RPMI7951 (cell line): ENCODE measurements at regions not wholly inside any gene's neighbourhood (a gene's known extent, or its start where the extent isn't known, plus 50 kb on each side); places are given as distances from the start of the nearest gene placed in this dataset.
"Not testable (repeated sequence)": the region's sequence is repeated elsewhere in the genome, so short reads cannot be mapped to it uniquely, and the experiment has no call there.

Experiments used
- DNase-seq: peaks from one replicate; pipeline ENCODE4 v3.0.0-alpha.2; 2012; ENCODE audit warnings: low read depth

DNA sequence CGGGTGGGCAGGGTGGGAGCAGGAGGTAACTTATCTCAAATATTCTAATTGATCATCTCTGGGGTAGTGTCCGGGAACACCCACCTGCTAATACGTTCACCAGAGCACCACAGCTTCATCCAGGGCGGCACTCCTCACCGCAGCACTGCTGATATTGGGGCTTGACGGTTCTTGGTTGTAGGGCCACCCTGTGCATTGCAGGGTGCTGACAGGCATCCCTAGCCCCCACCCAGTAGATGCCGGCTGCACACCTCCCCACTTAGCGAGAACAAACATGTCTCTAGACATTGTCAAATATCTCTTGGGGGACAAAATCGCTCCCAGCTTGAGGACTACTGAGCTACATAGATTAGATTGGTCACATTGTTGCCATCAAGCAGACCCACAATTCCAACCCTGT lies 73.9 kb upstream of the WASF3 start:
- DNase-seq: no peak

DNA sequence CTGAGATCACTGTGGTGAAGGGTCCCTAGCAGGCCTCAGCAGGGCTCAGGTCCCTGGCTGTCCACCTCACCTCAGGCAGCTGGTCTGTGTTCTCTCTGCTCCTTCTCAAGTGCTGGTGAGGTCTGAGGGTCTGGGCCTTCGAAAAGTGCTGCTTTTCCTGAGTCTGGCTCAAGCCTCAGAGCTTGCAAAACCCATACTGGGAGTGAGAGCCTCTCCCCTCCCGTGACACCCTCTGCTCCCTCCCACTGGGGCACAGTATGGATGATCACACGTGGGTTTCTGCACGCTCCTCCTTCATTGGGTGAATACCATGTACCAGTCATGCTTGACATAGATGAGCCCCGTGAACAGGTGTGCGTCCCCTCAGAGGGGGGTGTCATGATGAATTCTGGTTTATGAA lies 73.3 kb upstream of the WASF3 start:
- DNase-seq: no peak

- no peak for DNase-seq
Observed at GRCh38 chr13:26485288-26485687, 72.2 kb upstream of the WASF3 start.

DNA sequence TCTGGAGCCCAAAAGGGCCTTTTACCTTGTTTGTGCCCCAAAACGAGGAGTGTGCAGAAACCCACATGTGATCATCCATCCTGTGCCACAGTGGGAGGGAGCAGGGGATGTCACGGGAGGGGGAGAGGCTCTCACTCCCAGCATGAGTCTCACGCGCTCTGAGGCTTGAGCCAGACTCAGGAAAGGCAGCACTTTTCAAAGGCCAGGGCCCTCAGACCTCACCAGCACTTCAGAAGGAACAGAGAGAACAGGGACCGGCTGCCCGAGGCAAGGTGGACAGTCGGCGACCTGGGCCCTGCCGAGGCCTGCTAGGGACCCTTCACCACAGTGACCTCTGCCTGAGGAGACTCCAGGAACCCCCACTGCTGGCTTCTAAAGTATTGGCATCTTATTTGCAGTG lies 71.7 kb upstream of the WASF3 start:
- no peak for DNase-seq

DNA sequence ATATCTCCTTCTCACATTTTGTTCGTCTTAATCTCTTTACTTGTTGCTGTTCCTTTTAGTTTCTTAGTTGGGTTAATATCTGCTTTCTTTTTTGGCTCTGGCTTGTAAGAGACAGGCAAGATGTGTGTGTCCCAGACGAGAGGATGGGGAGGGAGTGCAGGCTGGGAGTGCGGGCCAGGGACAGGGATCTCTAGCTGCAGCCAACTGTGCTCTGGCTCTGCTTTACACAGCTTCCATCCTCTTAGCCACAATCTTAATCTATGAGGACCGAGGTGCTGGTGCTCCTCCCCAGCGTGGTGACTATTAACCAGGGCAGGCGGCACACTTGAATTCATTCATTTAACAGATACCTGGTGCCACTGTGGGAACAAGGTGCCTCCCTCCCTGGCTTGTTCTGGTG lies 70.9 kb upstream of the WASF3 start:
- DNase-seq: no peak

DNA sequence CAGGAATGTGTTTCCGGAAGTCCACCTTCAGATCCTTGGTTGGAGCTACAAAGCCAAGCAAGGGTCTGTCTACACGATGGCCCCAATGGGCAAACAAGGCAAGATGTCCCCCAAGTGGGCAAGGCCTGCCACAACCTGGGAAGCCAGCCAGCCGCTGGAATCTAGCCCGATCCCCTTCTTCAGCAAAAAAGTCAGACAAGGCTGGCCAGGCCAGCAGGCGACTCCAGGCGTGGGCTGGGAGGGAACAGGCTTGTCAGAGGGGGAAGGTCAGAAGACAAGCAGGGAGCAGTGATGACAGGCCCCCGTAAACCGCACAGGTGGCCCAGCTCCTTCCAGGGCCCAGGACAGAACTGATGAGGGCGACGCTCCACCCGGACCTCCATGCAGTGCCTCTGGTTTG lies 69.7 kb upstream of the WASF3 start:
- no peak for DNase-seq

GRCh38 chr13:26488236-26489003 lies 69.1 kb upstream of the WASF3 start:
- no peak for DNase-seq

- not testable (repeated sequence) for DNase-seq
Observed at GRCh38 chr13:26492301-26492700, 65.2 kb upstream of the WASF3 start.

DNA sequence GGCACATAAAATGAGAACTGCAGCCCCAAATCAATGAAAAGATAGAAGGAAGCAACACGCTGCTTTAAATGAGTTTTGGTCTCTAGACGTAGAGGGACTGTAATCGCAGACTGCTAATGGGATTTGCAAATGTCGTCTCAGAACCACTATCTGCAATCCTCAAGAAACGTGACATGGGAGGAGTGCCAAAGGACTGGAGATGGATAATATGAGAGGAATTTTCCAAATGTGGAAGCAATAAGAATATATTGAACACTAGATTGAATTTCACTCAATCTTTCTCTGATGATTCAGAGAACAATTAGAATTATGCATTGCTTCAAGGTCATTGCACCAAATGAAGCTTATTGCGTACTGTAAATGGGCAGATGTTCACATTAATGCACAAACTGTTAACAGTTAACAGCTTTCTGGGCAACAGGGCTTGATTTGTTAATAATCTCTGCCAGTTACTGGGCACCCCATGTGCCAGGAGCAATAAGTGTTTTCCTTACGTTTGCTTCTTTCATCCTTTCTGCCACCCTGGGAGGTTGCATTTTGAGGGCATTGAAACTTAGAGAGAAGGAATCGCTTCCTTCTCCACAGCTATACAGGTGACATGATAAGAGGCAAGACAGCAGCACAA lies 62.8 kb upstream of the WASF3 start:
- DNase-seq: no peak

GRCh38 chr13:26495750-26496149 lies 61.7 kb upstream of the WASF3 start:
- DNase-seq: no peak

DNA sequence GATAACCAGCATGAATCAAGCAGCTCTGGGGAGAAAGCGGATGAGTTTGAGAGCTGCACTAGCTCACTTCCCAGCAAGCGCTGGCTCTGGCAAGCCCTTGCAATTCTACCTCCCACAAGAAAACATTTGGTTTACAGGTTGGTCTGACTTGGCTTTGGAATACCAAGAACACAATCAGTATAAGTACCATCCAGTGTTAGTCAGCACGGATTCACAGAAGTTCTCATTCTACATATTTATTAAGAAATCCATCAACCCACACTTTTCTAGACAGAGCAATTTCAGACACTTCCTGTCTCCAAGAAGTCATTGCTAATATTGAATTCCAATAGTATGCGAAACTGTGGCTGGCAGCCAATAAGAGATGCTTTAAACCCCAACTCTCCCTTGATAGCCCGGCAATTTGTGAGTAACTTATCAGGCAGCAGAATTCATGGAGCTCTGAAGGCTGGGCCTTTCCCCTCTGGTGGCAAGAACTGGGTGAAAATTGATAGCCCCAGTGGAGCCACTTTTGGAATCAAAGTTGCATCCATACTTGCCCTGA lies 59.4 kb upstream of the WASF3 start:
- DNase-seq: no peak

GRCh38 chr13:26498656-26499601 lies 58.6 kb upstream of the WASF3 start:
- DNase-seq: no peak

DNA sequence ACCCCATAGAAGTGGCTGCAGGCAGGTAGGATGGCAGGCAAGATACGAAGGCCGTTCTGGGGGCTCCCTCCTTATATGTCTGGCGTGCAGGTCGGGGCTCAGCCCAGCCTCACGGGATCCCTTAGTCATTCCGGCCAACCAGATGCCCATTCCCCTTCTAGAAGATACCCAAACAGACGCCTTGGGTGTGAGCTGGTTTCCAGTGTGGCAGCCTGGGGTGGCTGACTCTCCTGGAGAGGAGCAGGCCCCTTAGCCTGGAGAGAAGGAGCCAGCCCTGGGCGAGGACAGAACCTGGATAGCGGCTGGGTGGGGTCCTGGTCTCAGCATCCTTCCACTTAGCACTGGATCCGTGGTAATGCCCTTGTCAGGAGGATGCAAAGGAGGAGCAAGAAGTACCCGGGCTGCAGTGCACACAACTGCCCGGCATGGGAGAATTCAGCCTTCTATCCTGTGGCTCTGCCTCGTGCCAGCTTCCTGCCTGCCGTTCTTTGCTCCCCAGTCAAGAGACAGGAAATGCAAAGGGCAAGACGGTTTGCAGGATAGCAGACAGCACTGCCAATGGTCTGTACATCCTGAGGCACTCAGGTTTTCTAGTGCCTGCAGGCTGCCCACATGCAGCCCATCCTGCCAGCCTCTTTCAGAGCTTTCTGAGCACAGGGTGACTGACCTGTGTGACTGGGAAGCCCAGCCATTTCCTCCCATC lies 56.7 kb upstream of the WASF3 start:
- no peak for DNase-seq

GRCh38 chr13:26501641-26502040 lies 55.8 kb upstream of the WASF3 start:
- no peak for DNase-seq

DNA sequence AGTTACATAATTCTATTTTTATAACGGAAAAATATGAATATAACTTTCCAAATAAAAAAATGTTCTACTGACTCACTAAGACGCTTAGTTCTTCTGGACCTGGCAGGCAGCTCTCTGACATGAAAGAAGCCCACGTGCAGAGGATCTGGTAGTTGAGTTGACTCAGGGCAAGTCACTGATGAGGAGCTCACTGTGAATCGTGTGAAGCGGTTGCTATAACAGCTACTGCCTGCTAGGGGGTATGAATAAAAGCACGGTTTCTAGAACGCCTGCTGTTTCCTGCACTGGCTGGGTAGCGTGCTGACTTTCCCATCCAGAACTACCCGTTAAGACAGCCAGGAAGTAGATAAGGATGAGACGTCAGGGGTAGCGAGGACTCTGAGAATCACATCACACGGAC lies 54.7 kb upstream of the WASF3 start:
- no peak for DNase-seq

- DNase-seq: no peak
Observed at GRCh38 chr13:26503826-26504594, 53.5 kb upstream of the WASF3 start.
